ENCODE measurements at regions not wholly inside any gene's neighbourhood (a gene's known extent, or its start where the extent isn't known, plus 50 kb on each side); places are given as distances from the start of the nearest gene placed in this dataset.

DNA sequence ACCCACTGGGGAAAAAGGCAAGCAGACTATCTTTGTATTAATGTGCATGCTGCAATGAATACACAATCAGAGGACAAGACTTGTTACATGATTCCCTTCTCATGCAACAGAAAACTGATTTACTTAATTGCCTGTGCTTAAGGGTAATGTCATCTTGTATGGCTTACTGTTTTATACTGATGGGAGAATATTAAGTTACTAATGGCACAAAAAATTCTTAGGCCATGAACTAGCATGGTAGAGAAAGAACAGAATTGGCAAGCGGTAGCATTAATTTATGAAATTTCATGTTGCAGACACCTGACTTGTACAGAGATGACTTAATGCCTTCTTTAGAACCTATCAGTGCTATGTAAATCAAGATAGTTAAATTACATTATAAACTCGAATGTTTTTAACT, 282.3 kb downstream of the CNTN3 start:
- no peak for TF ChIP-seq CTCF (IDR thresholded peaks at IDR 0.05)
- TF ChIP-seq POLR2AphosphoS5 (IDR thresholded peaks at IDR 0.05) = no peak

Data from upper lobe of left lung (tissue), 4 donors.